WTC11 (cell line): ENCODE measurements at regions not wholly inside any gene's neighbourhood (a gene's known extent, or its start where the extent isn't known, plus 50 kb on each side); places are given as distances from the start of the nearest gene placed in this dataset.
A peak's percentile ranks its signal among the peaks of the same experiment; 100 is the strongest.

Experiments
- ATAC-seq: fragments of 200-7000 bp; cut with Tn5 transposase; 2 replicates; pipeline ENCODE4 v1.10.0; 2021; ENCODE audit warnings: mild to moderate bottlenecking, moderate library complexity
- CTCF ChIA-PET: fragments of 300-600 bp; sonication (Branson Sonifier 250); formaldehyde crosslinking; loops from one replicate; lab custom pipeline; 2021; ENCODE audit warnings: antibody characterized with exemption; lab: Charles Lee
- POLR2A ChIA-PET: fragments of 350-600 bp; sonication (Branson Sonifier 250); formaldehyde crosslinking; loops from one replicate; lab custom pipeline; 2021; ENCODE audit warnings: antibody characterized with exemption; lab: Charles Lee
- DNase-seq: peaks from one replicate; pipeline ENCODE4 v3.0.0; 2021; ENCODE audit warnings: low spot score
- H3K27ac Mint-ChIP-seq: 2 replicates; pipeline ENCODE4 v1.8.0; 2021; ENCODE audit warnings: mixed read lengths
- H3K27me3 Mint-ChIP-seq: 2 replicates; pipeline ENCODE4 v1.8.0; 2021; ENCODE audit warnings: low read depth, mild to moderate bottlenecking, moderate library complexity, mixed read lengths
- H3K36me3 Mint-ChIP-seq: 2 replicates; pipeline ENCODE4 v1.8.0; 2021; ENCODE audit warnings: mixed read lengths
- H3K4me1 Mint-ChIP-seq: 2 replicates; pipeline ENCODE4 v1.8.0; 2022; ENCODE audit warnings: mixed read lengths
- H3K4me3 Mint-ChIP-seq: 2 replicates; pipeline ENCODE4 v1.8.0; 2021; ENCODE audit warnings: mild to moderate bottlenecking, moderate library complexity, mixed read lengths
- H3K9me3 Mint-ChIP-seq: 2 replicates; pipeline ENCODE4 v1.8.0; 2021; ENCODE audit warnings: mixed read lengths
- ATF6 ChIP-seq: sonication (generic); formaldehyde crosslinking; IDR thresholded peaks from 2 replicates; pipeline ENCODE4 v1.8.1; 2023; ENCODE audit warnings: mild to moderate bottlenecking, missing genetic modification reagents
- CBFB ChIP-seq: sonication (generic); formaldehyde crosslinking; IDR thresholded peaks from 2 replicates; pipeline ENCODE4 v1.8.1; 2022; ENCODE audit warnings: mild to moderate bottlenecking, low read depth, missing genetic modification reagents
- E2F1 ChIP-seq: sonication (generic); formaldehyde crosslinking; IDR thresholded peaks from 2 replicates; pipeline ENCODE4 v1.8.0; 2022; ENCODE audit warnings: mild to moderate bottlenecking, missing genetic modification reagents
- FOXJ3 ChIP-seq: sonication (generic); formaldehyde crosslinking; IDR thresholded peaks from 2 replicates; pipeline ENCODE4 v1.9.0; 2021; ENCODE audit warnings: missing genetic modification reagents, mild to moderate bottlenecking, borderline replicate concordance
- GABPB1 ChIP-seq: sonication (generic); formaldehyde crosslinking; IDR thresholded peaks from 2 replicates; pipeline ENCODE4 v1.8.1; 2023; ENCODE audit warnings: mild to moderate bottlenecking, missing genetic modification reagents
- JAZF1 ChIP-seq: fragments of 250-450 bp; sonication (Bioruptor Pico); IDR thresholded peaks from 2 replicates; pipeline ENCODE4 v1.9.0; 2021; ENCODE audit warnings: moderate library complexity, mild to moderate bottlenecking, inconsistent platforms
- MYBL2 ChIP-seq: sonication (generic); formaldehyde crosslinking; IDR thresholded peaks from 2 replicates; pipeline ENCODE4 v1.8.1; 2023; ENCODE audit warnings: mild to moderate bottlenecking, moderate library complexity, missing genetic modification reagents
- OVOL2 ChIP-seq: fragments of 250-450 bp; sonication (Bioruptor Pico); IDR thresholded peaks from 2 replicates; pipeline ENCODE4 v1.9.0; 2021; ENCODE audit warnings: mild to moderate bottlenecking, borderline replicate concordance
- SMAD4 ChIP-seq: sonication (generic); formaldehyde crosslinking; IDR thresholded peaks from 2 replicates; pipeline ENCODE4 v1.8.0; 2022; ENCODE audit warnings: mild to moderate bottlenecking, missing genetic modification reagents
- TEAD4 ChIP-seq: sonication (generic); formaldehyde crosslinking; IDR thresholded peaks from 2 replicates; pipeline ENCODE4 v1.8.0; 2022; ENCODE audit warnings: mild to moderate bottlenecking, missing genetic modification reagents
- ZBTB43 ChIP-seq: sonication (generic); formaldehyde crosslinking; IDR thresholded peaks from 2 replicates; pipeline ENCODE4 v1.8.1; 2023; ENCODE audit warnings: mild to moderate bottlenecking, missing genetic modification reagents
- ZNF219 ChIP-seq: sonication (generic); formaldehyde crosslinking; IDR thresholded peaks from 2 replicates; pipeline ENCODE4 v1.8.0; 2023; ENCODE audit warnings: missing genetic modification reagents, mild to moderate bottlenecking, borderline replicate concordance
- ZNF232 ChIP-seq: sonication (generic); formaldehyde crosslinking; IDR thresholded peaks from 2 replicates; pipeline ENCODE4 v1.8.0; 2022; ENCODE audit warnings: mild to moderate bottlenecking, missing genetic modification reagents
- ZNF396 ChIP-seq: fragments of 250-450 bp; sonication (Bioruptor Pico); IDR thresholded peaks from 2 replicates; pipeline ENCODE4 v1.8.0; 2021; ENCODE audit warnings: mild to moderate bottlenecking, moderate library complexity, borderline replicate concordance
- ZNF423 ChIP-seq: fragments of 250-450 bp; sonication (Bioruptor Pico); IDR thresholded peaks from 2 replicates; pipeline ENCODE4 v2.1.2; 2022; ENCODE audit warnings: mild to moderate bottlenecking, moderate library complexity
- TF ChIP-seq, protein P1 (sequence below): fragments of 250-450 bp; sonication (Bioruptor Pico); IDR thresholded peaks from 2 replicates; pipeline ENCODE4 v1.9.0; 2021; ENCODE audit warnings: mild to moderate bottlenecking, borderline replicate concordance
- TF ChIP-seq, protein P2 (sequence below): sonication (generic); formaldehyde crosslinking; IDR thresholded peaks from 2 replicates; pipeline ENCODE4 v1.8.1; 2022; ENCODE audit warnings: low read depth, mild to moderate bottlenecking, moderate library complexity, missing genetic modification reagents, borderline replicate concordance
- TF ChIP-seq, protein P3 (sequence below): sonication (generic); formaldehyde crosslinking; conservative IDR thresholded peaks from 2 replicates; pipeline ENCODE4 v1.8.1; 2023; ENCODE audit warnings: mild to moderate bottlenecking, low read depth, missing genetic modification reagents, moderate library complexity

DNA sequence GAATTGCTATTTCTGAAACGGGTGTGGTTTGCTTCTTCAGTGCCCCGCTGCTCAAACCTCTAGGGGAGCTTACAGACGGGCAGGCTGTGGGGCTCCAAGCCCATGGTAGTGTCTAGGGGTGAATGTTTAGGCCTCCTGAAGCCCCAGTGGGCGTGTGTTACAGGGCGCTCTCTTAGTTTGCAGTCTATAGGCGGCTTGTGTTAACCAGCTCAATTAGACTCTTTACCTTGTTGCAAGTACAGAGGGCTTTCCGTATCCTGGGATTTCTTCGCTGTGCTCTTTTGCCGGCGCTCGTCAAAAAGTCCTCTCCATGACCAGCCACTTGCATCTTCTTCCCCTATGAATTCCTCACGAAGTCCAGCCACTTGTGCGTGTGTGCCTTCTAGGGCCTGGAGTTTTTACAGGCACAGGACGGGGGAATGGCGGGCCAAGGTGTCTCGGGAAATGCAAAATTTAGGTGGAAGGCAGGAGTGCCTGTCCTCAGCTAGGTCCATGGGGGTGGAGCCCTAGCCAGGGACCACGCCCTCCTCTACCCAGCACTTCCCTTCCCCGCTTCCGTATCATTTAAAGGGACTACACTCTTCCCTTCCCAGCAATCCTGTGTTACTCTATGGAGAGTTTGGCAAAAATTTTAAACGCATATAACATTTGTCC is 94.5 kb downstream of the HTR1B start:
- Mint-ChIP-seq H3K4me3 (peak overlapping the region; percentile 92), H3K27me3 (no peaks in the 10 kb centered on the region), H3K4me1 (peaks cover 12% of the 10 kb centered on the region), H3K36me3 (no peaks in the 10 kb centered on the region), H3K9me3 (no peaks in the 10 kb centered on the region), H3K27ac (peak overlapping the region; percentile 91)
- TF ChIP-seq, protein P1, sequence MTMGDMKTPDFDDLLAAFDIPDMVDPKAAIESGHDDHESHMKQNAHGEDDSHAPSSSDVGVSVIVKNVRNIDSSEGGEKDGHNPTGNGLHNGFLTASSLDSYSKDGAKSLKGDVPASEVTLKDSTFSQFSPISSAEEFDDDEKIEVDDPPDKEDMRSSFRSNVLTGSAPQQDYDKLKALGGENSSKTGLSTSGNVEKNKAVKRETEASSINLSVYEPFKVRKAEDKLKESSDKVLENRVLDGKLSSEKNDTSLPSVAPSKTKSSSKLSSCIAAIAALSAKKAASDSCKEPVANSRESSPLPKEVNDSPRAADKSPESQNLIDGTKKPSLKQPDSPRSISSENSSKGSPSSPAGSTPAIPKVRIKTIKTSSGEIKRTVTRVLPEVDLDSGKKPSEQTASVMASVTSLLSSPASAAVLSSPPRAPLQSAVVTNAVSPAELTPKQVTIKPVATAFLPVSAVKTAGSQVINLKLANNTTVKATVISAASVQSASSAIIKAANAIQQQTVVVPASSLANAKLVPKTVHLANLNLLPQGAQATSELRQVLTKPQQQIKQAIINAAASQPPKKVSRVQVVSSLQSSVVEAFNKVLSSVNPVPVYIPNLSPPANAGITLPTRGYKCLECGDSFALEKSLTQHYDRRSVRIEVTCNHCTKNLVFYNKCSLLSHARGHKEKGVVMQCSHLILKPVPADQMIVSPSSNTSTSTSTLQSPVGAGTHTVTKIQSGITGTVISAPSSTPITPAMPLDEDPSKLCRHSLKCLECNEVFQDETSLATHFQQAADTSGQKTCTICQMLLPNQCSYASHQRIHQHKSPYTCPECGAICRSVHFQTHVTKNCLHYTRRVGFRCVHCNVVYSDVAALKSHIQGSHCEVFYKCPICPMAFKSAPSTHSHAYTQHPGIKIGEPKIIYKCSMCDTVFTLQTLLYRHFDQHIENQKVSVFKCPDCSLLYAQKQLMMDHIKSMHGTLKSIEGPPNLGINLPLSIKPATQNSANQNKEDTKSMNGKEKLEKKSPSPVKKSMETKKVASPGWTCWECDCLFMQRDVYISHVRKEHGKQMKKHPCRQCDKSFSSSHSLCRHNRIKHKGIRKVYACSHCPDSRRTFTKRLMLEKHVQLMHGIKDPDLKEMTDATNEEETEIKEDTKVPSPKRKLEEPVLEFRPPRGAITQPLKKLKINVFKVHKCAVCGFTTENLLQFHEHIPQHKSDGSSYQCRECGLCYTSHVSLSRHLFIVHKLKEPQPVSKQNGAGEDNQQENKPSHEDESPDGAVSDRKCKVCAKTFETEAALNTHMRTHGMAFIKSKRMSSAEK, result no peak
- no peak for TF ChIP-seq CBFB (CRISPR knock-in tag)
- TF ChIP-seq ZNF232, result no peak
- TF ChIP-seq SMAD4 (CRISPR knock-in tag), result no peak
- TF ChIP-seq, protein P2, sequence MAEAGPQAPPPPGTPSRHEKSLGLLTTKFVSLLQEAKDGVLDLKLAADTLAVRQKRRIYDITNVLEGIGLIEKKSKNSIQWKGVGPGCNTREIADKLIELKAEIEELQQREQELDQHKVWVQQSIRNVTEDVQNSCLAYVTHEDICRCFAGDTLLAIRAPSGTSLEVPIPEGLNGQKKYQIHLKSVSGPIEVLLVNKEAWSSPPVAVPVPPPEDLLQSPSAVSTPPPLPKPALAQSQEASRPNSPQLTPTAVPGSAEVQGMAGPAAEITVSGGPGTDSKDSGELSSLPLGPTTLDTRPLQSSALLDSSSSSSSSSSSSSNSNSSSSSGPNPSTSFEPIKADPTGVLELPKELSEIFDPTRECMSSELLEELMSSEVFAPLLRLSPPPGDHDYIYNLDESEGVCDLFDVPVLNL (CRISPR knock-in tag), result no peak
- TF ChIP-seq MYBL2 (CRISPR knock-in tag), result no peak
- no peak for TF ChIP-seq ATF6 (CRISPR knock-in tag)
- no peak for TF ChIP-seq ZNF219 (CRISPR knock-in tag)
- no peak for TF ChIP-seq GABPB1 (CRISPR knock-in tag)
- TF ChIP-seq ZNF396 (CRISPR knock-in tag), result no peak
- TF ChIP-seq TEAD4 (CRISPR knock-in tag), result no peak
- TF ChIP-seq ZBTB43 (CRISPR knock-in tag), result no peak
- no peak for TF ChIP-seq JAZF1 (CRISPR knock-in tag)
- TF ChIP-seq E2F1, result no peak
- no peak for TF ChIP-seq FOXJ3 (CRISPR knock-in tag)
- no peak for TF ChIP-seq OVOL2
- TF ChIP-seq, protein P3, sequence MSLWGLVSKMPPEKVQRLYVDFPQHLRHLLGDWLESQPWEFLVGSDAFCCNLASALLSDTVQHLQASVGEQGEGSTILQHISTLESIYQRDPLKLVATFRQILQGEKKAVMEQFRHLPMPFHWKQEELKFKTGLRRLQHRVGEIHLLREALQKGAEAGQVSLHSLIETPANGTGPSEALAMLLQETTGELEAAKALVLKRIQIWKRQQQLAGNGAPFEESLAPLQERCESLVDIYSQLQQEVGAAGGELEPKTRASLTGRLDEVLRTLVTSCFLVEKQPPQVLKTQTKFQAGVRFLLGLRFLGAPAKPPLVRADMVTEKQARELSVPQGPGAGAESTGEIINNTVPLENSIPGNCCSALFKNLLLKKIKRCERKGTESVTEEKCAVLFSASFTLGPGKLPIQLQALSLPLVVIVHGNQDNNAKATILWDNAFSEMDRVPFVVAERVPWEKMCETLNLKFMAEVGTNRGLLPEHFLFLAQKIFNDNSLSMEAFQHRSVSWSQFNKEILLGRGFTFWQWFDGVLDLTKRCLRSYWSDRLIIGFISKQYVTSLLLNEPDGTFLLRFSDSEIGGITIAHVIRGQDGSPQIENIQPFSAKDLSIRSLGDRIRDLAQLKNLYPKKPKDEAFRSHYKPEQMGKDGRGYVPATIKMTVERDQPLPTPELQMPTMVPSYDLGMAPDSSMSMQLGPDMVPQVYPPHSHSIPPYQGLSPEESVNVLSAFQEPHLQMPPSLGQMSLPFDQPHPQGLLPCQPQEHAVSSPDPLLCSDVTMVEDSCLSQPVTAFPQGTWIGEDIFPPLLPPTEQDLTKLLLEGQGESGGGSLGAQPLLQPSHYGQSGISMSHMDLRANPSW, result no peak
- TF ChIP-seq ZNF423, result no peak
- ChIA-PET CTCF (no interaction called here), POLR2A (interaction anchor here (0.6 to 0.8 kb wide), 2 partner anchors 333 to 365 kb away, joined by 3 read pairs; no protein-coding TSS in a partner anchor)
- DNase-seq (peak; percentile 61), ATAC-seq (peak; percentile 96)
